C1 segment of cervical spinal cord (tissue), 14 donors: ENCODE measurements at regions not wholly inside any gene's neighbourhood (a gene's known extent, or its start where the extent isn't known, plus 50 kb on each side); places are given as distances from the start of the nearest gene placed in this dataset.
A peak's percentile ranks its signal among the peaks of the same experiment; 100 is the strongest.

Experiments used
- DNase-seq, 14 donors: peaks; one replicate each; lab custom pipeline; 2025; lab: John Stamatoyannopoulos, UW

DNA sequence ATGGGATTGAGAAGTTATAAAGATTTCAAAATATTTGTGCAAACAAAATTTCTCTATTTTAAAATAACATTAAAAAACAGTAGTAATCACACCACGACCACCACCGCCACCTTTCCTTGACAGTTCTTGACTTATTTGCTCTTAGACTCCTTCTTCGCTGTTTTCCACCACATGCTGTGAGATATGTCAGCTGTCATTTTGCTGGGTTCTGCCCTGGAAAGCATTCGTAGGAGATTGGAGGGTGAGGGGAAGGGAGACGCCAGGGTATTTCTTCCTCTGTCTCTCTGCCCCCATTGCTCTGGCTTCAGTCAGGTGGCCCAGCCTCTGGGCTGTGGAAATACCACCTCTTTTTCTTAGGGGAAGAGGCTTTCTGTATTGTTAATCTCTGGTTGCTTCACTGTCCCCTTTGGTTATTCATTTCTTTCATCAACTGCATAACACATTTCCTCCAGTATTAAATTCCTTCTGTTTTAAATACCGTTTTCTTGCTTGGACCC, 186.2 kb downstream of the NEDD1 start:
- DNase-seq = no peak

DNA sequence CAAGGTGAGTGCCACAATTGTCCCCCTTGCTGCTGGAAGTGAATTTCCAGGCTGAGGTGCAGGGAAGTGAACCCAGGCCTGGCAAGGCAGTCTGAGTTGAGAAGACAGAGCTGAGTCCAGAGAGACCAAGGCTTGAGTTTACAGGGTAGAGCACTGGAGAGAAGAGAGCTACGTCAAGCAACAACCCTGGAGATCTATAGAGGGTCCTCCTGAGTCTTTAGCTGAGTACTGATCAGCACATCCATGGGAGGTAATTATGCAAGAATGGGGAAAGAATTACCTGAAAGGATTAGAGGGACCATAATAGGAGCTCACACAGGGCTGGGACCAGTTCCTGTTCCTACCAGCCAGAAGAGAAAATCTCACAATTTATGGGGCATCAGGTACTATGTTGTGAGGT, 190.7 kb downstream of the NEDD1 start:
- no peak for DNase-seq

DNA sequence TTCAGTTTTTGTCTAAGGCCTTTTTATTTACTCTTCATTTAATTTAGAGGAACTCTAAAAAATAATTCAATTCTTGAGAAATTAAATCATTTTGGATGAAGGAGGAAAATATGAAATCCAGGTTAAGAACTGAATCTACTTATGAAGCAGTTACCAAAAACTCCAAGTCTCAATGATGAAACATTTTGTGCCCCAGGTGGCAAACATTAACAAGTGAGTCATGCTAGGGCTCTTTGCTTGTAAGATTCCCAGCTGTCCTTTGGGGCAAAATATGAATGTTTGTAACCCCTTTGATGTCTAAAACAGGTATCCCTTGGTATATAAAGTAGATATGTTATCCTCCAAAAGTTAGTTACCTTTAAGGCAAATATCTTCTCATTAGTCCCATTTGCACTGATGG, 202.4 kb downstream of the NEDD1 start:
- DNase-seq = no peak

DNA sequence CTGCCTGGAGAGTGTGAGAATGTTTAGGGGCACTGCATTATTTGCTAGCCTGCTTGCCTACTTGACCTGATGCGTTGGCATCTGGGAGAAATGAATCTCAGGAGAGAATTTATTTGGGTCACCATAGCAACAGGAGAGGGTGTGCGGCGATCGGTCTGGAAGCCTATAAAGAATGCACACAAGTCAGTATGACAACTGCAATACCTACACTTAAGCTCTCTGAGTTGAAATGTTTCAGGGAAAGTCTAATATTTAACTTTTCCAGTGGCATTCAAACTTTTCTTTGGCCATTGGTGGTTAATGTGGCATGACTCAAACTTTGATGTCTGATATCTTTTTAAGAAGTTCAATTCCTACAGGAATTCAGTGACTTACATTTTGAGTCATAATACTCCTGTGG, 205.1 kb downstream of the NEDD1 start:
- no peak for DNase-seq

DNA sequence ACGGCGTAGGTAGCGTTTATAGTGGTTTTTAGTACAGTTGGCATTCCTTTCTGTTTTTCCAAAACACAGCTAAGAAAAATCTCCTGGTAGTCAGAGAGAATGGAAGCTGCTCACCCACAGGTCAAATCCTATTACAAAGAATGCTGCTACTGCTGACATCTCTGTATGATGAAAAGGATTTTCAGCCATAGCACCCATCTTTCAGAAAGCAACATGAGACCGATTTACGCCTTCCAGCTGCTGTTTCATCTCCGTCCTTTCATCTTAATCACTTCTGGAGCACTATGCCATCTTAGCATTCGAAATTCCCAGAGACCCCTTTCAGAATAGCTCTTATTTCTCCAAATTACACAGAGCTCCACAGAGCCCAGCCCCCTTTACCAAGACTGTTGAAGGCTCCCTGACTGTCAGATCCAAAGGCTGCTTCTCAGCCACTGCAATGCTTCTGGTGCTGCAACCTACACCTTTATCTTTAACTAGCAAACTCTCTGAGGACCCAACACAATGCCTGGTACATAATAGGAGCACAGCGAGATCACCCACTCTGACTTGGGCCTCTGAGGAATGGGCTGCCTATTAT, 211.8 kb downstream of the NEDD1 start:
- DNase-seq = no peak

DNA sequence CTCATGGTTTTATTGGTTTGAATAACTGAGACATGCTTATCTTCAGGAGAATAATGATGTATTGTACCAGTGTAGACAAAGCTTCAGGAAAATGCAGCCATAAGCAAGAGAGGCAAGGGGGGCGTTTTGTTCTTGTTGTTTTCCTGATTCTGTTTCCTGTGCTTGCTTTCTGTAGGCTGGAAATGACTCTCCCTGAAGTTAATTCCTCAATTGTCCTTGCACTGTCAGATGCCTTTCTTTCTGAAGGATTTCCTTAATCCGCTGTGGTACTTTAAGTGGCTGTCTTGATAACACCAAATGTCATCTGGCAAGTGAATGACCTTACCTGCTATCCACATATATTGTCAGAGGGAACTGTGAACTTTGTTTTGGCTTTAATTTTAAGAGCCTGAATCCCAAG, 220.0 kb downstream of the NEDD1 start:
- DNase-seq = no peak

DNA sequence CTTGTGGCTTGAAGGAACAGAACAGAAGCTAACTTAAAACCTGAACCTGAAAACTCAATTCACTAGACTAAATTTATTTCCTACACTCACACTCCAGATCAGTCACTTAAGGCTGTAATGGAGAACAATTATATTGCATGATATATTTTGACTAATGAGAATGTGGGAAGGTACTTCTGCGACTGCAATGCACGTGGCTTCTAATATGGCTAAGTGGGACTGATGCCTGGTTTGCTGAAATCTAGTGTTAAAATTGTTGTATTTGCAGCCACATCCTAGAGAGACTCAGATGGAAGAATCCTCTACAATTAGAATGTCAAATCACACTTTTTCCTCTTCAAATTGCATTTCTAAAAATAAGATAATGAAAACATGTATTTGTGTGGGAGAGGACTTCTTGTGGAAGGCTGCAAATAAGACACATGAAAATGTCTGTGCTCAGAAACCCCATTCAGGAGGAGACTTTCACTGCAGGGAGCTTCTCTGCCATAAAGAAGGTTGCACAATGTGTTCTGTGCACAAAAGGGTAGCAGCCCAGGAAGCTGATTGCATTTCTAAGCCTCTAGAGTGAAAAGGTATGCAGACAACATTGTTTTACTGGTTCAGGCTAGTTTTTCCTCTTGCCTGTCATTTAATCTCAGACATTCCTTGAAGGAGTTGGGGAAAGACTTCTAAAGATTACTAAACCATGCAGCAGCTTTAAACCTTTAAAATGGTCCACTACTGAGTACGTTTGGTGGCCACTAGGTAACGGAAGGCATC, 224.3 kb downstream of the NEDD1 start:
- DNase-seq = no peak

DNA sequence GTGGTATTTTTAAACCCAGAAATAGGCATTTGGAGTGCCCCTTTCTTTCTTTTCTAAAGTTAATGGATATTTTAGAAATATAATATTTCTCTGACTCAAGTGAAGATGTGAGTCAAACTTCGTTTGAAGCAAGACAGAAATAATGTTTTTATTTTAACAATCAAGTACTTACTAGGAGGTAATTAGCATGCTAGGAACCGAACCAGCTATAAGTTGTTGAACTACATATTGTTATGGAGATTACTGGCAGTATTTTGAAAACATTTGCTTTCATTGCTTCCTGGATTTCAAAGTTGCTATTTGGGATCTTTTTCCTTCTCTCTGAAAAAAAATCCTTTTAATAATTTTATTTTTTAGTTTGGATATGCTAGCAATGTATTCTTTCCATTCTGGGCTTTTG, 225.2 kb downstream of the NEDD1 start:
- DNase-seq = no peak

DNA sequence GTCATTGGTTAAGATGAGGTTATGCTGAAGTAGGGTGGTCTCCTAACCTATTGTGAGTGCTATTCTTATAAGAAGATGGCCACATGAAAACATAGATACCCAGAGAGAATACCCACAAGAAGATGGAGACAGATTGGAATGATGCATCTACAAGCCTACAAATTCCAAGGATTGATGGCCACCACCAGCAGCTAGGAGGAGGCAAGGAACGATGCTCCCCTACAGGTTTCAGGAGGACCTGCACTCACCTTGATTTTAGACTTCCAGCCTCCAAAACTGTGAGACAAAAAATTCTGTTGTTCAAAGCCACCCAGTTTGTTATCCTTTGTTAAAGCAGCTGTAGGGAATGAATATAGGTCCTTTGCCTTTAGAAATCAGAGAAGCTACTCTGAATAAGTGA, 227.4 kb downstream of the NEDD1 start:
- no peak for DNase-seq

DNA sequence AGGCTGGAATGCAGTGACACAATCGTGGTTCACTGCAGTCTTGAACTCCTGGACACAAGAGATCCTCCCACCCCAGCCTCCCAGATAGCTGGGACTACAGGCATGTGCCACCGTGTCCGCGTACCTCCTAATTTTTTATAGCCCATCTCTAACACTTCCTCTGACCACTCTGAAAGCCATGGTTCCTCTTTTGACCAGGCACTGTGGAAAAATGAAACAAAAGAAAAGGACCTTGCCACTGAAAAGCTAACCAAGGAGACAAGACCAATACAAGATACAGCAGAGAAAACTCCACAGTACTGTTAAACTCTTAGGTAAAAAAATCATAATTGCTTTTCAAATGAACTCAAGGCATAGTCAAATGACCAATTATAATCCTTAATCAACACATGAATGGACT, 233.3 kb downstream of the NEDD1 start:
- no peak for DNase-seq

DNA sequence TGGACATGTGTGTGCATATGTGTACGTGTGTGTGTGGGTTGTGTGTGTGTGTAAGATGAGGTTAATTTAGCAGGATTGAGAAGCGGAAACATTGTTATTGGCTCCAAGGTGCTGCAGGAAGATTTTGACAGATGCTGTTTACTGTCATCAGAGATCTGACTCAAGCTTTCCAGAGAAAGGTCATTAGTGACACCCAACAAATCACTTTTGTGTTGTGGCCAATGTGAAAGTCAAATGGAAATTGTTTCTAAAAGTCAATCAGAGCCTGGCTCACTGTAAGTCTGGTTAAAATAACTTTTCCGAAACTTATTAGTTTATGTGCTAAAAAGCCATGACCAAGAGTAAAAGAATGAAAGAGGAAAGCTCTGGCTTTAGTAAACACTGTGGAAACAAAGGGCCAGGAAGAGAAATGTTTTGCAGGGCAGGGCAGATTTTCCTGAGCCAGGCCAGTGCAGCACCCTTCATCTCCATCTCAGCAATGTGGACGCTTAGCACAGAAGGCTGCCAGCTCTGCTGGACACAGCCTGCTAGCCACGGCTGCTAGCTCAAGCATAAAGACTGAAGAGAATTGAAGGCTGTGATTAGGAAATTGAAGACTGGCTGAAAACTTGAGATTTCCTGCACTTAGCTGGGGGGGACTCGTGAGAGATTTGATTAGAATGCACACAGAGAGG, 235.8 kb downstream of the NEDD1 start:
- DNase-seq = peak in 4 of 14 donors; percentile 1 to 4 (median 3)

DNA sequence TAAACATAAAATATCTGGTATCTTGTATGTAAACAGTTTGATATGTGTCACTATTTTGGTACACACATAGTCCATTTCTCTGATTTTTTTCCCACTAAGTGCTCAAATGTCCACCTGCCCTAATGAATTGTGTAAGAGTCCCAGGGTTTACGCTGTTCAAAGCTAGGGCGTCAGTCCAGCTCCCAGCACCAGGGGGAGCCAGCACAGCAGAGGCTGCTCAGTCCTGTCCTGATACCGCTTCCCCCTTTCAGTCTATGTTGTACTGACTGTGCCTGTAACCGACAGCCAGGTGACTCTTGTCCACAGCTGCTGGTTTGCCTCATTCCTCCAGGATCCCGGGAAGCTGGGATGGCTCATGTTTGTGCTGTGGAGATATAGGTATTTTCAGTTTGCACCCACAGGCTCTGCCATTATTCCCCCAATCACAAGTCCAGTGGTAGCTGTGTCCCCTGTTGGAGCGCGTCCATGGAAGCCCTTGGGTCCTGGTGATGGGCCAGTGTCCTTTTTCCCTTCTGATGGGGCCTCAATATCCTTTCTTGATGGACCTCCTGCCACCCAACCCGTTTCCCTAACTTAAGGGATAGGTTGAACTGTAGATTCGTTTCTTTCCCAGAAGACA, 242.0 kb downstream of the NEDD1 start:
- DNase-seq = peak in 8 of 14 donors; percentile 4 to 45 (median 10)

DNA sequence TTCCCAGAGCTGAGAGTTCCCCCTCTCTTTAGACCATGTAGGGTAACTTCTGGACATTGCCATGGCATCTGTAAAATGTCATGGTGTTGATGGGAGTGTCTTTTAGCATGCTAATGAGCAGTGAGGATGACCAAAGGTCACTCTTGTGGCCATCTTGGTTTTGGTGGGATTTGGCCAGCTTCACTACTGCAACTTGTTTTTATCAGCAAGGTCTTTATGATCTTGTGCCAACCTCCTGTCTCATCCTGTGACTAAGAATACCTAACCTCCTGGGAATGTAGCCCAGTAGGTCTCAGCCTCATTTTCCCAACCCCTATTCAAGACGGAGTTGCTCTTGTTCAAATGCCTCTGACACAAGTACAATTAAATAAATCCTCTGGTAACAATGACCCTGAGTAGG, 244.4 kb downstream of the NEDD1 start:
- no peak for DNase-seq

DNA sequence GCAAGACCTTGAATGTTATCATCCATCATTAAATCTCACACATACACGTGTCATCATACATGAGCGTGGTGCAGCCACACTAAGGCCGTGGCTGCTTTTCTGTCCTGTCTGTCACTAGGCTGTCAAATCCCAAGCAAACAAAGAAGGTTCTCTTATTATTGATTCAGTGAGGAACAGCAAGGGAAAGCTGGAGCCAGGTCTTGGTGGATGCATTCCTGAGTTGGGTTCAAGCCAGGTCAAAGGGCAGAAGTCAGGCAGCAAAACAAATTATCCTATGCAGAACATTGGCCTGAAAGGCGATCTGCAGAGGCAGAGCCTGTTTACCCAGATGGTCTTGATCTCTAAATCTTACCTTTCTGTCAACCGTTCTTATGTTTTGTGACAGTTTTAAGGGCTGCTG, 252.3 kb downstream of the NEDD1 start:
- no peak for DNase-seq

DNA sequence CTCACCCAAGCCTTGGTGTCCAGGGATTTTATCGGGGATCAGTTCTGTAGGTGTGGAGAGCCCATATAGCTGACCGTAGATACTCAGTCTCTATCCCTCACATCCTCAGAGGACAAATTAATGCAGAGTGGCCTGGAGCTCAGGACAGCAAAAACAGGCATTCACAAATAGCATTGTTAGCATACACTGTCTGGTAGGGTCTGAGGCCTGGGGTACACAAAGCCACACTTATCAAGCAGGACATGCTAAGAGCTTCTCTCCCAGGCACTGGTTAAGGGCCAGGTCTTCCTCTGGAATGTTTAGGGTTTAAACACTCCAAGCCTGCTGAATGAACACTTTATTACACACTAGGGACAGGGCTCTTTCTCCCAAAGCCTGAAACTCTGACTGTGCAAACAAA, 253.2 kb downstream of the NEDD1 start:
- no peak for DNase-seq

DNA sequence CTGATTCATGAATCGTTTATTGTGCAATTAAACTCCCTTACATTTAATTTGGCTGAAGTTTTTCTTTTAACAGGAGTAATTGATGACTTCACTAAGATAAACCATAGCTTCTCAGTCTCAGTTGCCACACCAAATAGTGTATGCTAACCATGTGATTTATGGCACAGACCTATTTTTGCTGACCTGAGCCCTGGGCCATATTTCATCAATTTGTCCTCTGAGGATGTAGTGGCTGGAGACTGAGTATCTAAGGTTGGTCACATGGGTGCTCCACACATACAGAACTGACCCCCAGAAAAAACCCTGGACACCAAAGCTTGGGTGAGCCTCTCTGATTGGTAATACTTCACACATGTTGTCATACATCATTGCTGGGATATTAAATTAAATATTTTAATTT, 255.1 kb downstream of the NEDD1 start:
- DNase-seq = no peak

DNA sequence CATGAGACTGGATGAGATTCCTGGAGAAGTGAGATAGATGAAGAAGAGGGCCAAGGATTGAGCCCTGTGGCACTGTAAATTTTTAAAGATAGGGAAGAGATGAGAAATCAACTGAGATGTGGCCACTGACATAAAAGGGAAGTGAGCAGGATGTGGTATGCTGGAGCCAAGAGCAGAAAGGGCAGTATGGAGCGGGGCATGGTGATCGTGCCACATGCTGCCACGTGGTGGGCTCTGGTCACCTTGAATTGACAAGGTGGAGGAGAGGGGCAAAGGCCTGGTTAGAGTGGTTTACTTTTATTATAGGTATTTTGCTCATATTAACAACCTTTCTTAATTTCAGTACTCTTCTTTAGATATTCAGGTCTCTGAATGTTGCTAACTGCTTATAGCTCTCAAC, 257.9 kb downstream of the NEDD1 start:
- DNase-seq = no peak

DNA sequence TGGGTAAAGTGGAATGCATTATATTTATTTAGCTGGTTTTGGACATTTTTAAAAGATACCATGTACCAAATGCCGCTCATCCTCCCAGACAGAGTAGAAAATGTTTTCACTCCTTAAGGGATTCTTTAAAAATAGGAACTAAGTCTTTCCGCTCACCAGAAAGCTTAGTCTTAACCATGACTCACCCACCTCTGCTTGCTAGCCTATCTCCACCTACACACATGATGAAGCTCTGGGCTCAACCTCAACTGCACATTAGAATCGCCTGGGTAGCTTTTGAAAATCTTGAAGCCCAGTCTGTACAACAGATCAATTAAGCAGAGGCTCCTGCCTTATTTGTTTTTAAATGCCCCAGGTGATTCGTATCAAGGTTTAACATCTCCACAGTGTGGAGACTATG, 260.5 kb downstream of the NEDD1 start:
- no peak for DNase-seq

DNA sequence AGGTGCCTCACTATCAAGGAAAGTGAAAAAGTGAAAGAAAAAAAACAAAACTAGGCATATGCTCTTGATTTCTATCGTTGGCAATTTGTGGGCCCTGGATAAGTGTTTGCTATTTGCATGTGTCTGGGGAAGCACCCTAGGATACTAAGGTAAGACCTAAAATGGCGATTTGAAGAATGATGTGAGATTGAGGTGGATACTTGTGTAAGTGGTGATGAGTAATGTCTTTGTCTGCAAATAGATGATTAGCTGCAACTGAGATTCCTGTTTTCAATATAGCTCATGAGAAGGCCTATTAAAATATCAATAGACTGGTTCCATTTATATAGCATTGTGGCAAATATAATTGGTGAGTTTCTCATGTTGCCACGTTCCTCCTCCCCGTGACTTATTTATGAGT, 261.7 kb downstream of the NEDD1 start:
- DNase-seq = no peak

DNA sequence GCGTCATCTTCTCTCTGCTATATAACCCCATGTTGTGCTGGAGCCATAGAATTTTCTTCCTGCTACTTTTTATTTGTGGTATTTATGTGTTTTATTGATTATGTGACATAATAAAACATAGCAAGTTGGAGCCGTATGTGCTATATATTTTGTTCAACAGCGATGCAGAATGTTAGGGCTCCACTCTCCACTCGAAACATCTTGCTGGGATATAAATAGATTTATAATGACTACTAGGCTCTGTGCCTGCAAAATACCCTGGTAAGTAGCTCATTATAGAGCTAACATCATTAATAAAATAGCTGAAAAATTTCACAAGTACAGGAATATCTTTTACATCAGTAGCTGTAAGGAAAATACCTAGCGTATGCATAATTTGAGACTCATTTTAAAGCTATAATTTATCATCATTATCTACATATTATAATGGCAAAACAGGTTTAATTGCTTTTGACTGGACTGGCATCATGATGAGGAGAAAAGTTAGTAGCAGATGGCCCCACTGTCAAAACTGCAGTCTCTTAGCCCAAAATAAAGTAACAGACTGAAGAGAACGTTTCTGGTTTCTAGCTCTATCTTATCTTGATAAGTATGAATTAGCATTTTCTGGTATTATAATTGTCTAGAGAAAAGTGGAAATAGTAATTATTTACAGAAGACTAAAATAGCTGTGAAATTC, 263.0 kb downstream of the NEDD1 start:
- no peak for DNase-seq

DNA sequence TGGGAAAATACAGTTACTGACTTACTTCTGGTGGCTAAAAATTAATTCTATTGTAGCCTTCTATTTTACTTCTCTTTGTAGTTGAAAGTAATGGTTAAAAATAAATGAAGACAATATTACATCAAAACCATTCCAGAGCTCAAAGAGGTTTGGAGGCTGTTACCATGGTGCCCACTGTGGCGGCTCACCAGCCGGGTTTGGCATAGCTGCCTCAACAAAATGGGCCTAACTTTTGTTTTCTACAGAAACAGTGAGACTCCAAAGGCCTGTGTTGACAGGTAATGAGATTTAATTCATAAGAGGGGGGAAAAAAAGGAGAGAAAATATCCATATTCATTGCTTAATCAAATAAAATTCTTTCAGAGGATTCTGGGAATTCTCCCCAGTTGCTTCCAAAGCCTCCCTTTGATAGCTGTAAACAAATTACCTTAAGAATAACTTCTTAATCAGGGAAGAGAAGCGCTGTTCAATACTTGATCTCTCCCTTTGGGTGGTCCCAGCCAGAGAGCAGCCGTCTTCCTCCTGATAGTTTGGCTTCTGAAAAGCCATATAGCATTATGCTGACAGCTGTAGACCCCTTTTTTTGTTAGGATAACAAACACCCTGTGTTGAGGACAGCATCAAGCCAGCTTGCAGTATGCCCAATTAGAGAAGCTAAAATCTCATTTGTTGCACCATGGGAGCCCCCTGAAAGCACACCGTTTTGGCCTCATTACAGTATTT, 266.8 kb downstream of the NEDD1 start:
- DNase-seq = peak in 1 of 14 donors; percentile 1
